Omental fat pad (tissue), 3 donors: ENCODE measurements at regions not wholly inside any gene's neighbourhood (a gene's known extent, or its start where the extent isn't known, plus 50 kb on each side); places are given as distances from the start of the nearest gene placed in this dataset.
"Not testable (repeated sequence)": the region's sequence is repeated elsewhere in the genome, so short reads cannot be mapped to it uniquely, and the experiment has no call there.

Experiments
- ATAC-seq: fragments of 150-250 bp; one replicate; pipeline ENCODE4 v1.9.1; 2016; ENCODE audit warnings: mild to moderate bottlenecking, moderate library complexity; ENCODE audit not compliant: low FRiP score
- DNase-seq: peaks from one replicate; pipeline ENCODE4 v3.0.0-alpha.2; 2019; ENCODE audit warnings: low spot score
- CTCF ChIP-seq, 3 donors: fragments of 450-650 bp; IDR thresholded peaks; one replicate each; pipeline ENCODE4 v1.5.1; 2016 to 2017; ENCODE audit warnings: antibody characterized with exemption in 3 of 3, mild to moderate bottlenecking in 3 of 3, moderate library complexity in 2 of 3

DNA sequence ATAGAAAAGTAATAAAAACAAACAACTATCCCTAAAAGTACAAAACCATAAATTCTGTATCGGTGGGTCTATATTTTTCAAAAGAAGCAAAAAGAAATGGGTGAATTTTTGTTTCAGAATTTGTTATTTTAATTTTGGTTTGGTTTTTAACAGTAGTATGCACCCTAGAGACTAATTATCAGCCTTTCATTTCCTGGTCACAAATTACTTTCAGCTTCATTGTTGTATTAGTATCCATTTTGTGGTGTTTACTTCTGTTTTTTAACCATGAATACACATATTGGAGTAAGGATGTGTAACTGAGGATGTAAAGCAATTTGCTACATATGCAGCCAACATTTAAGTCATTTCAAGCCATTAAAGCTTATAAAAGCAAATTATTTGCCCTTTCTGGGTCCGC lies 97.8 kb downstream of the LUZP4 start:
- DNase-seq: no peak
- no peak for ATAC-seq
- TF ChIP-seq CTCF (IDR thresholded peaks at IDR 0.05): no peak

DNA sequence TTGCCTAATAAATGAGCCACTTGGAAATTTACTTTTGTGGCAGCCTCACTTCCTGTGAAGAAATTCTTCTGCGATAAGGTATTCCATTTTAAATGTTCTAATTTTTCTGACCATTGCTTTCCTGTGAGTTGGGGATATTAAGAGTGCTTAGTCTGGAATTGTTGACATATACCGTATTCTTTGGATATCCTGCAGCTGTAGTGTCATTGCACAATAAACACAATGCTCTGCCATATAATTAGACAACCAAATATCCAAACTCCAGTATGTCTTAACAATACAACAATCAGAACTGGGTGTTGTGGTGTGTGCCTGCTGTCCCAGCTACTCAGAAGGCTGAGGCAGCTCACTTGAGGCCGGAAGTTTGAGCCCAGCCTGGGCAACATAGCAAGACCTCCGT lies 99.4 kb downstream of the LUZP4 start:
- ATAC-seq: no peak

DNA sequence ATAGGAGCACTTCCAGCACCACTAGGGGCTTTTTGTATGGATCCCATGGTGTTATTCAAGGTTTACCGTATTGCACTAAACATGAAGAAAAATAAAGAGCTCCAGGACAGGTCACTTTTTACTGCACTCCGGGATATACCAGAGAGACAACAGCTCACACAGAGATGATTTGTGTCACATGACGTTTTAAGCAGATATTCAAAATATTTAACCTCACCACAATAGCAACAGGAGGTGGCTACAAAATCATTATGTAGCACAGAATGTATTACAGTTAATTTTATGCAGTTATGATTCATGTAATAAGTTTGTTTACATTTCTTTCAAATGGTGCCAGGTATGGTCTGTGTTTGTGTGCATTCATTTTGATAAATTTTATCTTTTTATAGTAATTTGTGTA lies 100.6 kb downstream of the LUZP4 start:
- DNase-seq (no peak), ATAC-seq (no peak)
- TF ChIP-seq CTCF (IDR thresholded peaks at IDR 0.05): no peak

More for the DNA sequence above, 99.4 kb downstream of the LUZP4 start:
- no peak for TF ChIP-seq CTCF (IDR thresholded peaks at IDR 0.05)
- DNase-seq: no peak

DNA sequence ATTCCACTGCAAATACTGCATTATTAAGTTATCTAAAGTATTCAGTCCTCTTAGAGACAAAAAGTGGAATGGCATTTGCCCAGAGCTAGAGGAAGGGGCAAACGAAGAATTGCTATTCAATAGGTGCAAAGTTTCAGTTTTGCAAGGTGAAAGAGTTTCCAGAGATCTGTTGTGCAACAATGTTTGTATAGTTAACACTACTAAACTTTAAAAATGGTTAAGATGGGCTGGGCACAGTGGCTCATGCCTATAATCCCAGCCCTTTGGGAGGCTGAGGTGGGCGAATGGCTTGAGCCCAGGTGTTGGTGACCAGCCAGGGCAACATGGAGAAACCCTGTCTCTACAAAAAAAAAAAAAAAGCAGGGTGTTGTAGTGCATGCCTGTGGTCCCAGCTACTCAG lies 102.5 kb downstream of the LUZP4 start:
- DNase-seq (no peak), ATAC-seq (no peak)
- no peak for TF ChIP-seq CTCF (IDR thresholded peaks at IDR 0.05)

- ATAC-seq (no peak), DNase-seq (no peak)
- no peak for TF ChIP-seq CTCF (IDR thresholded peaks at IDR 0.05)
Measured at GRCh38 chrX:115392871-115393270, 103.4 kb downstream of the LUZP4 start.

DNA sequence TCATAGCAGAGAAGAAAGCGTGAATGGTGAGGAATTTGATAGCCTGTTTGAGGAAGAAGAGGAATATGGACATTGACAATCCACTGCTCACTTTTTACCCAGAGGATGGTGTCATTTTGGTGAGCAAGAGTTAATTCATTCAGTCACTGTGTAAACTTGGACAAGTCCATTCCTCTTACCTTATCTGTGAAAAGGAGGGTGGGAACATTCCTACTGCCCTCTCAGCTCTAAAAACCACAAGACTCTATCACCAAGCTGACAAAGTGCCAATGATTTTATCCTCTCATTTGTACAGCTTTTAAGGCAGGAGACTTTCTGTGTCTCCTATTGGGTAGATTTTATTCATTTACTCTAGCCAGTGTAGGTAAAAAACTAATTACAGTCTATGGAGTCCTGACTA lies 103.8 kb downstream of the LUZP4 start:
- DNase-seq: no peak
- TF ChIP-seq CTCF (IDR thresholded peaks at IDR 0.05): no peak
- no peak for ATAC-seq

GRCh38 chrX:115394806-115395205 lies 105.3 kb downstream of the LUZP4 start:
- DNase-seq, ATAC-seq: not testable (repeated sequence)

- TF ChIP-seq CTCF (IDR thresholded peaks at IDR 0.05): no peak
- ATAC-seq: no peak
- no peak for DNase-seq
Measured at GRCh38 chrX:115399306-115399705, 109.8 kb downstream of the LUZP4 start.
